BE2C (cell line): ENCODE measurements at regions not wholly inside any gene's neighbourhood (a gene's known extent, or its start where the extent isn't known, plus 50 kb on each side); places are given as distances from the start of the nearest gene placed in this dataset.

Experiments used
- DNase-seq: peaks from one replicate; pipeline ENCODE4 v3.0.0-alpha.2; 2020
- H3K27me3 ChIP-seq: fragments of 250-450 bp; sonication (Bioruptor Pico); 2 replicates; pipeline ENCODE4 v1.5.1; 2020; ENCODE audit warnings: mild to moderate bottlenecking
- H3K36me3 ChIP-seq: fragments of 250-450 bp; sonication (Bioruptor Pico); 2 replicates; pipeline ENCODE4 v1.5.1; 2020; ENCODE audit warnings: mild to moderate bottlenecking
- H3K4me1 ChIP-seq: fragments of 250-450 bp; sonication (Bioruptor Pico); 2 replicates; pipeline ENCODE4 v1.5.1; 2020
- H3K4me3 ChIP-seq: 2 replicates; pipeline ENCODE4 v1.5.1; 2011; ENCODE audit warnings: low read depth, low read length
- H3K9me3 ChIP-seq: fragments of 250-450 bp; sonication (Bioruptor Pico); 2 replicates; pipeline ENCODE4 v1.5.1; 2020
- CTCF ChIP-seq: IDR thresholded peaks from 2 replicates; pipeline ENCODE4 v1.5.1; 2012; ENCODE audit warnings: mild to moderate bottlenecking, low read depth, low read length

DNA sequence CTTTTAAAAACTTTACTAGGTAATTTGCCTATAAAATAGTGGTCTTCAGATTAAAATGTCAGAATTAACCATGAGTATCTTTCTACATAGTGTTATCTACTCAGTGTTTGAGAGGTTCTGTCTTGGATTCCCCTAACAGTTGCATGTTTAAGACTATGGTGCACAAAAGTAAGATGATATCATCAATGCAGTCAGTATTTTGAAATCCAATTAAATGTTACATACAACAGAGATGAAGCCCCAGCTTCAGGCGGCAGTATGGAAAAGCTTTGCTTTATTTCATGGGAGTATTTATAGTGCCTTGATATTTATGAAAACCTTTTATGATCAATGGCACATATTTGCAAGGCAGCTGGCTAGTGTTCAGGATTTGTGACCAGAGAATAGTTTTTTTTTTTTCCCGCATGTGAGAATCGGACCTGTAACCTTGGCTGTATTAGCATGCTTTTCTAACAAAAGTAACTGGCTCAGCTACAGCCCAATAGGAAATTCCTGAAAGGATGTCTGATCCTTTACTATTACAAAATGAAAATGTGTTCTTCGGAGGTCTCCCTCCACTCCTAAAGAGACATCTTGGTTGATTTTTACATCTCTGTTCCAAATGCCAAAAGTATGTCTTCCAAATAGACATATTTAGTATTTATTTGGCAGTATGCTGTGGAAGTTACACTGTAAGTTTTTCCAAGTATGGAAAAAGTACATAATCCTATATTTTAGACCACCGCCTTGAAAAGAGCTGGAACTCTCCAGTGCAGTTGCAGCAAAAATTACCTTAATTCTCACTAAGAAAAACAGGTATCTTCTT is 319.3 kb upstream of the UBE2E3 start:
- H3K4me3 ChIP-seq = no peak overlapping the region
- no peaks in the 10 kb centered on the region for H3K36me3 ChIP-seq
- no peak for DNase-seq
- no peaks in the 10 kb centered on the region for H3K4me1 ChIP-seq
- no peaks in the 10 kb centered on the region for H3K9me3 ChIP-seq
- no peaks in the 10 kb centered on the region for H3K27me3 ChIP-seq
- TF ChIP-seq CTCF = no peak

DNA sequence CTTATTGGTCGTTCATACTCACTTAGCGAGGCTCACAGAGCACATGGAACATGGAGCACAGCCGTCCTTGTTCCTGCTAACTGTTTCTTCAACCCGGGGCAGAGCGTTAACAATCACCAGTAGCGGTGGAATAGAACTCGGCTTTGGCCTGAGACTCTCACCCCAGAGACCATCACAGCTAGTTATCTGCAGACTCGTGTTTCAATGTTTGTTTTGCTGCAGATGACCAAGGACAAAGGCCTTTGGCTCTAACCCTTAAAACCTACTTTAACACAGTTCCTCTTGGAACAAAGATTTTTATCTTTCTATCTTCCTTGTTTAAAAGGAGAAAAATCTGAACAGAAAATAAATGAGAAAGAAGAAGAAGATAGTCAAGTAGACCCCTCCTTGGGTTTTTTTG is 320.2 kb upstream of the UBE2E3 start:
- Histone ChIP-seq H3K4me1 (no peaks in the 10 kb centered on the region), H3K4me3 (no peak overlapping the region), H3K36me3 (no peaks in the 10 kb centered on the region), H3K9me3 (no peaks in the 10 kb centered on the region), H3K27me3 (no peaks in the 10 kb centered on the region)
- TF ChIP-seq CTCF = no peak
- DNase-seq = no peak

- Histone ChIP-seq H3K4me1 (no peaks in the 10 kb centered on the region), H3K27me3 (no peaks in the 10 kb centered on the region), H3K36me3 (no peaks in the 10 kb centered on the region), H3K4me3 (no peak overlapping the region), H3K9me3 (no peaks in the 10 kb centered on the region)
- no peak for DNase-seq
- no peak for TF ChIP-seq CTCF
These were observed 323.4 kb upstream of the UBE2E3 start for GRCh38 chr2:180657054-180657453.

DNA sequence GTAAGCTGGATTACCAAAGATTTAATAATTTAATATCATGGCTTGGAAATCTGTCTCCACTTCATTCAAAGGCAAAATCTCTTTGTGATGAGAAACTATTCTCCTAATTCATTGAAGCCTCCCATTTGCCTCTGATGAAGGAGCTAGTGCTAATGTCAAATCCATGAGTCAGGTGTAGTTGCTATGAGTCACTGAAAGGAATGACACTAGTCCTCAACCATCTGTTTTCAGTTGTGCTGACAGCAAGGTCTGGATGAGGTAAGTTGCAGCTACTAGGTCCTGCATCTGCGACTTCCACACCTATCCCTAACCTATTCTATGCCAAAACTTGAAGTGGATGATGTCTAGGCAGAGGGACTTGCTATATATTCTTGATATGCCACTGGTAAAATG is 324.0 kb upstream of the UBE2E3 start:
- H3K4me3 ChIP-seq = no peak overlapping the region
- no peaks in the 10 kb centered on the region for H3K36me3 ChIP-seq
- H3K9me3 ChIP-seq = no peaks in the 10 kb centered on the region
- no peaks in the 10 kb centered on the region for H3K4me1 ChIP-seq
- H3K27me3 ChIP-seq = no peaks in the 10 kb centered on the region
- DNase-seq = no peak
- TF ChIP-seq CTCF = no peak

DNA sequence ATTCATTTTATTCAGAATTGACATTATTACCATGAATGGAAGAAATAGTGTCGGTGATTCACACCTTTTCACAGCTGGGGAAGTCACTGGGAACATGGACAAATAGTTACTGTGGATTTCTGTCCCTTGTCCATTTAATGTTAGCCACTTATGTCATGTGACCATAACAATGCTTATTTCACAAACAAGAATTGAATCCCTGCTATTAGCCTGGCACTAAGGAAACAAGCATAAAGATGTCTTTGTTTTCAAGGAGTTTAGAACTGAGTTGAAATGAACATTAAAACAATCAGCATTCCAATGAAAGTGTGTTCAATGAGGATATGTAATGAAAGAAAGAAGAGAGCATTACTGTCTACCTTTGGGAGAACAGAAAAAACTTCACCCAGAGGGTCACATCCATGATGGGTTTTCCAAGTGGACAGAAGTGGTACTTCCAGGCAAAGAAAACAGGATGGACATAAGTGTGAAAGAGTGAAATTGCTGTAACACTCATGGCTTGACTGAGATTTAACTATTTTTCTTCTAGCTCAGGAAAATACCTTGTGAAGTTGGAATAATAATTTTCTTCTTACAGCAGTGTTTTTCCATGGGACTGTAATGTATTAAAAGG is 324.5 kb upstream of the UBE2E3 start:
- DNase-seq = no peak
- Histone ChIP-seq H3K27me3 (no peaks in the 10 kb centered on the region), H3K36me3 (no peaks in the 10 kb centered on the region), H3K4me1 (no peaks in the 10 kb centered on the region), H3K9me3 (no peaks in the 10 kb centered on the region), H3K4me3 (no peak overlapping the region)
- TF ChIP-seq CTCF = no peak

DNA sequence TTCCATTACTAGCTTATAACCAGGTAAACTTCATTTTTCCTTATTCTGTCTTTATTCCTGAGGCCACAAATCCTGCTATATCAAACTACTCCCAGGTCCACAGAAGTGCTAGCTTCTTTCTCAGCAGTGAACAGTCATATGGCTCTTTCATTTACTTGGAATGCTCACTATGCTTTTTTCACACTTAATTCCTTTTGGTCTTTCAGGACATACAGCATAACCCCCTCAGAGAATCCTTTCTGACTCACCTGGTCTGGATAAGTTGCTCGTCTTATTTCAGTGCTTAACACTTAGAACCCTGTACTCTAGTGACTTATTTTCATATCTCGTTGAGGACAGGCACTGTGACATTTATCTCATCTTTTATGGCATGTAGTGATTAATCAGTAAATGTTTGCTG is 325.0 kb upstream of the UBE2E3 start:
- Histone ChIP-seq H3K4me3 (no peak overlapping the region), H3K9me3 (no peaks in the 10 kb centered on the region), H3K36me3 (no peaks in the 10 kb centered on the region), H3K4me1 (no peaks in the 10 kb centered on the region), H3K27me3 (no peaks in the 10 kb centered on the region)
- no peak for TF ChIP-seq CTCF
- no peak for DNase-seq
